Endothelial cell of umbilical vein (primary cell): ENCODE measurements at regions not wholly inside any gene's neighbourhood (a gene's known extent, or its start where the extent isn't known, plus 50 kb on each side); places are given as distances from the start of the nearest gene placed in this dataset.

Experiments used
- BruUV-seq: library from RNA; stranded (reverse); fragments of 400-500 nt; replicated peaks from 2 replicates; lab custom pipeline; 2021; lab: Mats Ljungman, UMichigan
- CTCF ChIA-PET: fragments of 300-600, 350-600 bp; sonication (Branson Sonifier 250); formaldehyde crosslinking; loops from one replicate; lab custom pipeline; 2021; ENCODE audit warnings: antibody characterized with exemption, inconsistent platforms; lab: Charles Lee
- POLR2A ChIA-PET: fragments of 300-600, 350-600 bp; sonication (Branson Sonifier 250); formaldehyde crosslinking; loops from one replicate; lab custom pipeline; 2021; ENCODE audit warnings: antibody characterized with exemption, inconsistent platforms; lab: Charles Lee
- DNase-seq: peaks from one replicate; pipeline ENCODE4 v3.0.0-alpha.2; 2011; ENCODE audit warnings: low read depth, low spot score
- FAIRE-seq: peaks from 2 replicates; lab custom pipeline; 2011; peaks lifted over from hg19 to GRCh38; lab: Jason Lieb, UNC
- H2AFZ ChIP-seq: 2 replicates; pipeline ENCODE4 v1.6.0; 2012; ENCODE audit warnings: low read depth, low read length, control low read depth, inconsistent platforms
- H3K27ac ChIP-seq: 2 replicates; pipeline ENCODE4 v1.5.1; 2011; ENCODE audit warnings: low read depth, mild to moderate bottlenecking, control low read depth, low read length, moderate library complexity; ENCODE audit not compliant: insufficient read depth
- H3K27me3 ChIP-seq, 2 experiments: 2 replicates each; pipeline versions ENCODE4 v1.6.0 to v1.6.1; 2011; ENCODE audit warnings: low read length in 2 of 2, mixed read lengths in 1 of 2; ENCODE audit not compliant: control insufficient read depth in 2 of 2, insufficient read depth in 2 of 2
- H3K36me3 ChIP-seq, 2 experiments: 2 replicates in 1 of 2; 3 replicates in 1 of 2; pipeline ENCODE4 v1.5.1; 2011; ENCODE audit warnings: low read length in 2 of 2, mild to moderate bottlenecking in 1 of 2, moderate library complexity in 1 of 2; ENCODE audit not compliant: control insufficient read depth in 2 of 2, insufficient read depth in 2 of 2; ENCODE audit errors: extremely low read depth in 1 of 2
- H3K4me1 ChIP-seq: 3 replicates; pipeline ENCODE4 v1.5.1; 2011; ENCODE audit warnings: mild to moderate bottlenecking, low read length; ENCODE audit not compliant: control insufficient read depth, insufficient read depth; ENCODE audit errors: extremely low read depth
- H3K4me2 ChIP-seq: 2 replicates; pipeline ENCODE4 v1.6.1; 2011; ENCODE audit warnings: low read length, control low read depth, mixed read lengths; ENCODE audit not compliant: insufficient read depth
- H3K4me3 ChIP-seq, 3 experiments: fragments of 200-600 bp in 1 of 3; sonication (generic), shearing (Covaris generic) in 1 of 3; replicated peaks in 1 of 3; 2 replicates each; pipeline ENCODE4 v1.5.1; 2011 to 2016; ENCODE audit warnings: control low read depth in 3 of 3, low read length in 3 of 3, mild to moderate bottlenecking in 2 of 3, inconsistent platforms in 1 of 3, low read depth in 1 of 3, moderate library complexity in 1 of 3; ENCODE audit not compliant: insufficient read depth in 1 of 3
- H3K79me2 ChIP-seq: 2 replicates; pipeline ENCODE4 v1.6.0; 2012; ENCODE audit warnings: low read length, inconsistent platforms; ENCODE audit not compliant: control insufficient read depth, insufficient read depth
- H3K9ac ChIP-seq: replicated peaks from 2 replicates; pipeline ENCODE3; 2011; ENCODE audit warnings: low read length, control low read depth; ENCODE audit not compliant: insufficient read depth; ENCODE audit errors: extremely low read depth
- H3K9me1 ChIP-seq: replicated peaks from 3 replicates; pipeline ENCODE4 v1.6.0; 2011; ENCODE audit warnings: mild to moderate bottlenecking, low read length; ENCODE audit not compliant: control insufficient read depth, insufficient read depth; ENCODE audit errors: extremely low read depth
- H3K9me3 ChIP-seq: replicated peaks from 2 replicates; pipeline ENCODE4 v1.5.1; 2012; ENCODE audit warnings: low read length, inconsistent platforms; ENCODE audit not compliant: control insufficient read depth, insufficient read depth
- H4K20me1 ChIP-seq: replicated peaks from 2 replicates; pipeline ENCODE3; 2011; ENCODE audit warnings: mild to moderate bottlenecking, low read length; ENCODE audit not compliant: control insufficient read depth, insufficient read depth; ENCODE audit errors: extremely low read depth
- EZH2 ChIP-seq: IDR thresholded peaks from 2 replicates; pipeline ENCODE4 v1.6.1; 2012; ENCODE audit warnings: borderline replicate concordance, low read depth, mild to moderate bottlenecking, moderate library complexity, low read length, inconsistent platforms; ENCODE audit not compliant: severe bottlenecking
- FOS ChIP-seq: IDR thresholded peaks from 2 replicates; pipeline ENCODE4 v1.6.1; 2011; ENCODE audit warnings: mild to moderate bottlenecking, low read length, moderate library complexity, borderline replicate concordance; ENCODE audit not compliant: insufficient read depth
- GATA2 ChIP-seq: IDR thresholded peaks from 2 replicates; pipeline ENCODE4 v1.7.0; 2011; ENCODE audit warnings: low read depth, mild to moderate bottlenecking, moderate library complexity, mixed read lengths, low read length; ENCODE audit not compliant: insufficient read length, insufficient read depth
- JUN ChIP-seq: IDR thresholded peaks from 2 replicates; pipeline ENCODE4 v1.6.1; 2011; ENCODE audit warnings: borderline replicate concordance, low read depth; ENCODE audit not compliant: insufficient read length, insufficient read depth
- MAX ChIP-seq: IDR thresholded peaks from 2 replicates; pipeline ENCODE4 v1.6.1; 2011; ENCODE audit not compliant: insufficient read depth, insufficient read length
- MYC ChIP-seq: IDR thresholded peaks from one replicate; pipeline ENCODE4 v1.6.1; 2011; ENCODE audit warnings: mild to moderate bottlenecking, low read depth, low read length
- POLR2A ChIP-seq: IDR thresholded peaks from 2 replicates; pipeline ENCODE4 v1.6.1; 2012; ENCODE audit warnings: low read depth, mild to moderate bottlenecking, control low read depth, low read length
- POLR2AphosphoS5 ChIP-seq: IDR thresholded peaks from 2 replicates; pipeline ENCODE4 v1.6.1; 2012; ENCODE audit warnings: low read depth, mild to moderate bottlenecking, control low read depth, low read length, moderate library complexity; ENCODE audit not compliant: insufficient read depth
- dilution Hi-C: fragments of 300-500 bp; cut with MboI; formaldehyde crosslinking; loops from one replicate; pipeline ENCODE4 v1.15.0; 2019; ENCODE audit warnings: low sequenced_read_pairs; ENCODE audit not compliant: extremely low pct_ligation_motif_present
- intact Hi-C: fragments of 100-400 bp; cut with micrococcal nuclease; formaldehyde crosslinking; loops from one replicate; pipeline ENCODE4 v1.10.0; 2022
- TF ChIP-seq, protein P1 (sequence below), 2 donors: IDR thresholded peaks; 1 replicate in 1 of 2; 2 replicates in 1 of 2; pipeline ENCODE4 v1.5.1; 2011; ENCODE audit warnings: low read length in 2 of 2, mild to moderate bottlenecking in 2 of 2, moderate library complexity in 2 of 2, control low read depth in 1 of 2, inconsistent platforms in 1 of 2, low read depth in 1 of 2; ENCODE audit not compliant: insufficient read depth in 1 of 2; ENCODE audit errors: extremely low read depth in 1 of 2

GRCh38 chrX:38900719-38901118 is 99.5 kb downstream of the MID1IP1 start:
- ChIA-PET POLR2A (no interaction called here), CTCF (no interaction called here)
- Histone ChIP-seq H3K27me3 (no peaks in the 10 kb centered on the region), H3K9ac (no peak overlapping the region), H3K79me2 (no peaks in the 10 kb centered on the region), H3K4me3 (no peak overlapping the region), H3K4me2 (no peak overlapping the region), H3K9me1 (no peaks in the 10 kb centered on the region), H3K36me3 (no peaks in the 10 kb centered on the region), H3K27ac (no peak overlapping the region), H3K4me1 (no peaks in the 10 kb centered on the region), H3K9me3 (no peaks in the 10 kb centered on the region), H2AFZ (no peak overlapping the region), H4K20me1 (no peaks in the 10 kb centered on the region)
- dilution Hi-C loops (no loop called here), intact Hi-C loops (no loop called here)
- no TSS peak for BruUV-seq
- DNase-seq, result no peak
- TF ChIP-seq MAX (no peak), JUN (no peak), EZH2 (no peak), POLR2A (no peak), MYC (no peak), POLR2AphosphoS5 (no peak), GATA2 (no peak), FOS (no peak)
- TF ChIP-seq, protein P1, sequence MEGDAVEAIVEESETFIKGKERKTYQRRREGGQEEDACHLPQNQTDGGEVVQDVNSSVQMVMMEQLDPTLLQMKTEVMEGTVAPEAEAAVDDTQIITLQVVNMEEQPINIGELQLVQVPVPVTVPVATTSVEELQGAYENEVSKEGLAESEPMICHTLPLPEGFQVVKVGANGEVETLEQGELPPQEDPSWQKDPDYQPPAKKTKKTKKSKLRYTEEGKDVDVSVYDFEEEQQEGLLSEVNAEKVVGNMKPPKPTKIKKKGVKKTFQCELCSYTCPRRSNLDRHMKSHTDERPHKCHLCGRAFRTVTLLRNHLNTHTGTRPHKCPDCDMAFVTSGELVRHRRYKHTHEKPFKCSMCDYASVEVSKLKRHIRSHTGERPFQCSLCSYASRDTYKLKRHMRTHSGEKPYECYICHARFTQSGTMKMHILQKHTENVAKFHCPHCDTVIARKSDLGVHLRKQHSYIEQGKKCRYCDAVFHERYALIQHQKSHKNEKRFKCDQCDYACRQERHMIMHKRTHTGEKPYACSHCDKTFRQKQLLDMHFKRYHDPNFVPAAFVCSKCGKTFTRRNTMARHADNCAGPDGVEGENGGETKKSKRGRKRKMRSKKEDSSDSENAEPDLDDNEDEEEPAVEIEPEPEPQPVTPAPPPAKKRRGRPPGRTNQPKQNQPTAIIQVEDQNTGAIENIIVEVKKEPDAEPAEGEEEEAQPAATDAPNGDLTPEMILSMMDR (IDR thresholded peaks at IDR 0.05; ENCODE audit: extremely low read depth in 1 of 2, insufficient read depth in 1 of 2, low read depth in 1 of 2, low read length in 2 of 2), result no peak
- peak; percentile 24 for FAIRE-seq
